IMR-90 (cell line): ENCODE measurements at regions not wholly inside any gene's neighbourhood (a gene's known extent, or its start where the extent isn't known, plus 50 kb on each side); places are given as distances from the start of the nearest gene placed in this dataset.

Experiments used
- ATAC-seq: fragments of 200-7000 bp; cut with Tn5 transposase; 2 replicates; pipeline ENCODE4 v1.9.1; 2020; ENCODE audit warnings: low read depth, mild to moderate bottlenecking, moderate library complexity
- BruUV-seq: library from RNA; stranded (reverse); fragments of 400-500 nt; replicated peaks from 2 replicates; lab custom pipeline; 2021; lab: Mats Ljungman, UMichigan
- CTCF ChIA-PET: fragments of 300-600 bp; formaldehyde crosslinking; extraction: SDS; loops from one replicate; lab custom pipeline; 2021; ENCODE audit warnings: antibody characterized with exemption; lab: Yijun Ruan, JAX
- POLR2A ChIA-PET: fragments of 300-600 bp; sonication (Branson Sonifier 250); formaldehyde crosslinking; loops from one replicate; lab custom pipeline; 2022; ENCODE audit warnings: antibody characterized with exemption; ENCODE audit not compliant: unreplicated experiment; lab: Charles Lee
- DNase-seq: peaks from one replicate; pipeline ENCODE4 v3.0.0; 2013
- H2AFZ ChIP-seq: replicated peaks from 2 replicates; pipeline ENCODE3; 2013; ENCODE audit warnings: low read length, mild to moderate bottlenecking; ENCODE audit not compliant: poor library complexity
- H2AK5ac ChIP-seq: 2 replicates; pipeline ENCODE4 v1.6.1; 2013; ENCODE audit warnings: low read depth, low read length, inconsistent platforms
- H2AK9ac ChIP-seq: replicated peaks from 2 replicates; pipeline ENCODE3; 2013; ENCODE audit warnings: mild to moderate bottlenecking, low read depth, low read length, moderate library complexity; ENCODE audit not compliant: poor library complexity
- H2BK120ac ChIP-seq: 2 replicates; pipeline ENCODE4 v1.6.1; 2013; ENCODE audit warnings: low read depth, low read length, inconsistent platforms
- H2BK15ac ChIP-seq: 3 replicates; pipeline ENCODE4 v1.6.1; 2013; ENCODE audit warnings: low read depth, low read length, inconsistent platforms
- H2BK20ac ChIP-seq: 2 replicates; pipeline ENCODE4 v1.6.1; 2013; ENCODE audit warnings: low read depth, mild to moderate bottlenecking, inconsistent platforms, low read length, moderate library complexity
- H2BK5ac ChIP-seq: 2 replicates; pipeline ENCODE4 v1.6.1; 2013; ENCODE audit warnings: mild to moderate bottlenecking, low read depth, low read length, inconsistent platforms; ENCODE audit not compliant: poor library complexity, severe bottlenecking
- H3K14ac ChIP-seq: replicated peaks from 2 replicates; pipeline ENCODE4 v1.6.1; 2013; ENCODE audit warnings: low read depth, low read length, inconsistent platforms
- H3K18ac ChIP-seq: 2 replicates; pipeline ENCODE4 v1.6.1; 2013; ENCODE audit warnings: low read depth, low read length, control low read depth
- H3K23ac ChIP-seq: 2 replicates; pipeline ENCODE4 v1.6.1; 2013; ENCODE audit warnings: low read depth, low read length, inconsistent platforms
- H3K27ac ChIP-seq: 2 replicates; pipeline ENCODE4 v1.5.1; 2013; ENCODE audit warnings: mild to moderate bottlenecking, control low read depth, low read length; ENCODE audit not compliant: insufficient read depth
- H3K27me3 ChIP-seq: 2 replicates; pipeline ENCODE4 v1.6.1; 2013; ENCODE audit warnings: low read length; ENCODE audit not compliant: control insufficient read depth, insufficient read depth
- H3K36me3 ChIP-seq: 2 replicates; pipeline ENCODE4 v1.6.1; 2013; ENCODE audit warnings: low read length, mixed read lengths; ENCODE audit not compliant: control insufficient read depth, insufficient read depth
- H3K4ac ChIP-seq: 2 replicates; pipeline ENCODE4 v1.6.1; 2013; ENCODE audit warnings: low read depth, low read length, inconsistent platforms
- H3K4me1 ChIP-seq: 2 replicates; pipeline ENCODE4 v1.6.1; 2013; ENCODE audit warnings: low read length, mixed read lengths; ENCODE audit not compliant: control insufficient read depth, insufficient read depth
- H3K4me2 ChIP-seq: 2 replicates; pipeline ENCODE4 v1.6.1; 2013; ENCODE audit warnings: low read depth, mild to moderate bottlenecking, control low read depth, low read length, moderate library complexity
- H3K4me3 ChIP-seq: 2 replicates; pipeline ENCODE4 v1.5.1; 2013; ENCODE audit warnings: low read depth, mild to moderate bottlenecking, control low read depth, low read length, moderate library complexity; ENCODE audit not compliant: insufficient read depth
- H3K56ac ChIP-seq: 2 replicates; pipeline ENCODE4 v1.6.1; 2013; ENCODE audit warnings: low read length, inconsistent platforms; ENCODE audit not compliant: insufficient read depth; ENCODE audit errors: extremely low read depth
- H3K79me1 ChIP-seq, 2 experiments: 2 replicates each; pipeline ENCODE4 v1.6.1; 2013; ENCODE audit warnings: low read length in 2 of 2, inconsistent platforms in 1 of 2, low read depth in 1 of 2
- H3K9ac ChIP-seq: 2 replicates; pipeline ENCODE4 v1.6.1; 2013; ENCODE audit warnings: low read depth, low read length, control low read depth
- H3K9me1 ChIP-seq: 2 replicates; pipeline ENCODE4 v1.6.1; 2013; ENCODE audit warnings: low read length, inconsistent platforms; ENCODE audit not compliant: insufficient read depth
- H3K9me3 ChIP-seq: 2 replicates; pipeline ENCODE4 v1.6.1; 2013; ENCODE audit warnings: low read length; ENCODE audit not compliant: control insufficient read depth, insufficient read depth
- H4K20me1 ChIP-seq: 2 replicates; pipeline ENCODE4 v1.6.1; 2013; ENCODE audit warnings: low read length, inconsistent platforms; ENCODE audit not compliant: insufficient read depth
- H4K5ac ChIP-seq: 2 replicates; pipeline ENCODE4 v1.6.1; 2013; ENCODE audit warnings: mild to moderate bottlenecking, low read depth, low read length, control low read depth
- H4K8ac ChIP-seq, 2 experiments: 2 replicates each; pipeline ENCODE4 v1.6.1; 2013; ENCODE audit warnings: low read depth in 2 of 2, low read length in 2 of 2, control low read depth in 1 of 2, inconsistent platforms in 1 of 2
- H4K91ac ChIP-seq: 2 replicates; pipeline ENCODE4 v1.6.1; 2013; ENCODE audit warnings: low read depth, low read length, inconsistent platforms; ENCODE audit not compliant: insufficient read depth
- BHLHE40 ChIP-seq: fragments of 150-350 bp; IDR thresholded peaks from 2 replicates; pipeline ENCODE4 v1.6.1; 2016; ENCODE audit warnings: mild to moderate bottlenecking, low read depth, low read length
- CTCF ChIP-seq: conservative IDR thresholded peaks from 2 replicates; pipeline ENCODE4 v1.5.1; 2012; ENCODE audit warnings: mild to moderate bottlenecking, low read depth, low read length, improper control_type of control experiment
- FOS ChIP-seq: fragments of 150-350 bp; IDR thresholded peaks from 2 replicates; pipeline ENCODE4 v1.6.1; 2016; ENCODE audit warnings: low read depth, low read length
- MAZ ChIP-seq: IDR thresholded peaks from 2 replicates; pipeline ENCODE4 v1.6.1; 2012; ENCODE audit warnings: low read depth, mild to moderate bottlenecking, low read length, improper control_type of control experiment, moderate library complexity, borderline replicate concordance
- MXI1 ChIP-seq: IDR thresholded peaks from 2 replicates; pipeline ENCODE4 v1.6.1; 2012; ENCODE audit warnings: low read depth, mild to moderate bottlenecking, low read length, moderate library complexity, borderline replicate concordance
- NFE2L2 ChIP-seq: fragments of 150-350 bp; IDR thresholded peaks from 2 replicates; pipeline ENCODE4 v1.6.1; 2016; ENCODE audit warnings: low read depth, mild to moderate bottlenecking, low read length
- RCOR1 ChIP-seq: IDR thresholded peaks from 2 replicates; pipeline ENCODE4 v1.6.1; 2012; ENCODE audit warnings: mild to moderate bottlenecking, low read length, improper control_type of control experiment; ENCODE audit not compliant: insufficient replicate concordance
- SMC3 ChIP-seq: fragments of 150-350 bp; IDR thresholded peaks from 2 replicates; pipeline ENCODE4 v1.6.1; 2016; ENCODE audit warnings: low read depth, mild to moderate bottlenecking, antibody characterized with exemption, low read length, moderate library complexity
- USF2 ChIP-seq: fragments of 150-350 bp; IDR thresholded peaks from 2 replicates; pipeline ENCODE4 v1.6.1; 2017; ENCODE audit warnings: mild to moderate bottlenecking, antibody characterized with exemption, low read length, low read depth
- WGBS, 2 experiments: methylation state at CpG; one replicate each; pipeline versions ENCODE4 v1.1.5 to v1.1.7; 2013; ENCODE audit warnings: missing lambda C conversion rate in 2 of 2; ENCODE audit not compliant: insufficient read length in 1 of 2; ENCODE audit errors: extremely low coverage in 2 of 2; 5-methylcytosine and 5-hydroxymethylcytosine counted together
- dilution Hi-C: fragments of 300-500 bp; cut with HindIII; formaldehyde crosslinking; loops from one replicate; pipeline ENCODE4 v1.14.3; 2018; ENCODE audit warnings: low sequenced_read_pairs; ENCODE audit not compliant: unreplicated experiment
- in situ Hi-C: fragments of 300-500 bp; cut with MboI; formaldehyde crosslinking; loops from 3 replicates; pipeline ENCODE4 v1.14.3; 2019; ENCODE audit warnings: low sequenced_read_pairs, inconsistent platforms, mixed read lengths
- intact Hi-C: fragments of 100-400 bp; cut with micrococcal nuclease; formaldehyde crosslinking; loops from 2 replicates; pipeline ENCODE4 v1.10.0; 2022

- Histone ChIP-seq H3K14ac (no peak overlapping the region), H3K56ac (no peak overlapping the region), H3K9me3 (peaks cover 6% of the 10 kb centered on the region), H2AK5ac (no peak overlapping the region), H3K27me3 (no peaks in the 10 kb centered on the region), H4K20me1 (no peaks in the 10 kb centered on the region), H3K36me3 (no peaks in the 10 kb centered on the region), H3K9me1 (no peaks in the 10 kb centered on the region), H3K9ac (no peak overlapping the region), H2AK9ac (no peak overlapping the region), H3K4me1 (no peaks in the 10 kb centered on the region), H4K8ac (no peak overlapping the region), H3K18ac (no peak overlapping the region), H3K79me1 (no peaks in the 10 kb centered on the region), H3K4ac (no peak overlapping the region), H4K5ac (no peak overlapping the region), H2AFZ (peak overlapping the region; percentile 43), H3K27ac (no peak overlapping the region), H3K23ac (no peak overlapping the region), H3K4me3 (no peak overlapping the region), H2BK5ac (no peak overlapping the region), H2BK120ac (no peak overlapping the region), H4K91ac (no peak overlapping the region), H3K4me2 (no peak overlapping the region), H2BK20ac (no peak overlapping the region), H2BK15ac (no peak overlapping the region)
- dilution Hi-C loops (no loop called here), in situ Hi-C loops (no loop called here), intact Hi-C loops (no loop called here)
- DNase-seq (no peak), ATAC-seq (no peak)
- POLR2A ChIA-PET = no interaction called here
- no CpG with 5 or more reads among the region's 3 CpGs for WGBS, 2 experiments
- no TSS peak for BruUV-seq
- CTCF ChIA-PET = no interaction called here
- TF ChIP-seq BHLHE40 (no peak), MAZ (no peak), USF2 (no peak), CTCF (no peak), FOS (no peak), NFE2L2 (no peak), SMC3 (no peak), RCOR1 (no peak), MXI1 (no peak)
Measured at GRCh38 chr1:30447701-30448100, 275.7 kb downstream of the MATN1 start.
